ENCODE measurements at regions not wholly inside any gene's neighbourhood (a gene's known extent, or its start where the extent isn't known, plus 50 kb on each side); places are given as distances from the start of the nearest gene placed in this dataset.

DNA sequence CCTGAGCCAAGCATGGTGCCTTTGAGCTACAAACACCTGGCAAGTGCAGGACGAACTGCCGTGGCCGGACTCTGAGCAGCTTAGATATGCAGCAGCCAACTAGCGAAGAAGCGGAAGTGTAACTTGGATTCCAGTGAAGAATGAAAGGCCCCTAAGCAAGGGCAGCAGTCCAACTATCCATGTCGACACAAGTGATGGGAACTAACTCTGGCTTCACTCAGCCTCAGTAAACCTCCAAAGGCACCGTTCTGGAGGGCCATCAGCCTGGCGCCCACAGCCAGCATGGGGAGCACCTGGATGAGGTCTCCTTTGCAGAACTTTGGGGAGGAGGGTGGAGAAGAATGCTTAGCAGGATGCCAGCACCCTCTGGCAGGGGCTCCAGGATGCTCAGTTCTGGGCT, 78.4 kb upstream of the MLN start:
- POLR2A ChIA-PET = no interaction called here
- RAD21 ChIA-PET (ENCODE audit: low non-redundant PET in 1 of 2, low total read pairs in 2 of 2, uncharacterized antibody in 2 of 2, unreplicated experiment in 2 of 2) = no interaction called here
- DNase-seq (ENCODE audit: low read depth, low spot score) = no peak
- no peak for TF ChIP-seq CBX3 (IDR thresholded peaks at IDR 0.05; ENCODE audit: low read depth)
- no peak for TF ChIP-seq POLR2AphosphoS5 (IDR thresholded peaks at IDR 0.05; ENCODE audit: low read depth, low read length)
- no peak for TF ChIP-seq ZNF274 (IDR thresholded peaks at IDR 0.05; ENCODE audit: low read depth, low read length)
- no peak for TF ChIP-seq SP1 (IDR thresholded peaks at IDR 0.05; ENCODE audit: low read depth)
- TF ChIP-seq CEBPB (IDR thresholded peaks at IDR 0.05; ENCODE audit: low read depth) = no peak
- TF ChIP-seq, protein P1, sequence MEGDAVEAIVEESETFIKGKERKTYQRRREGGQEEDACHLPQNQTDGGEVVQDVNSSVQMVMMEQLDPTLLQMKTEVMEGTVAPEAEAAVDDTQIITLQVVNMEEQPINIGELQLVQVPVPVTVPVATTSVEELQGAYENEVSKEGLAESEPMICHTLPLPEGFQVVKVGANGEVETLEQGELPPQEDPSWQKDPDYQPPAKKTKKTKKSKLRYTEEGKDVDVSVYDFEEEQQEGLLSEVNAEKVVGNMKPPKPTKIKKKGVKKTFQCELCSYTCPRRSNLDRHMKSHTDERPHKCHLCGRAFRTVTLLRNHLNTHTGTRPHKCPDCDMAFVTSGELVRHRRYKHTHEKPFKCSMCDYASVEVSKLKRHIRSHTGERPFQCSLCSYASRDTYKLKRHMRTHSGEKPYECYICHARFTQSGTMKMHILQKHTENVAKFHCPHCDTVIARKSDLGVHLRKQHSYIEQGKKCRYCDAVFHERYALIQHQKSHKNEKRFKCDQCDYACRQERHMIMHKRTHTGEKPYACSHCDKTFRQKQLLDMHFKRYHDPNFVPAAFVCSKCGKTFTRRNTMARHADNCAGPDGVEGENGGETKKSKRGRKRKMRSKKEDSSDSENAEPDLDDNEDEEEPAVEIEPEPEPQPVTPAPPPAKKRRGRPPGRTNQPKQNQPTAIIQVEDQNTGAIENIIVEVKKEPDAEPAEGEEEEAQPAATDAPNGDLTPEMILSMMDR (IDR thresholded peaks at IDR 0.05 in 2 of 3, conservative IDR thresholded peaks at IDR 0.05 in 1 of 3; ENCODE audit: borderline replicate concordance in 1 of 3, insufficient read depth in 1 of 3, low read depth in 2 of 3, low read length in 2 of 3) = no peak
- no peak overlapping the region for H3K9ac ChIP-seq (ENCODE audit: low read length)
- CTCF ChIA-PET = no interaction called here
- no peaks in the 10 kb centered on the region for H4K20me1 ChIP-seq (ENCODE audit: insufficient read depth)
- no peaks in the 10 kb centered on the region for H3K9me2 ChIP-seq (ENCODE audit: insufficient read depth)
- H3K27me3 ChIP-seq (ENCODE audit: insufficient read depth, low read length) = no peaks in the 10 kb centered on the region
- H3K4me1 ChIP-seq (ENCODE audit: control insufficient read depth in 1 of 2, insufficient read depth in 2 of 2, low read length in 2 of 2) = peaks cover 10 to 27% of the 10 kb centered on the region in 2 experiments
- no peak for ATAC-seq
- H3K9me3 ChIP-seq (ENCODE audit: control insufficient read depth in 1 of 2, insufficient read depth in 1 of 2, low read depth in 1 of 2, low read length in 2 of 2) = no peaks in the 10 kb centered on the region
- no peak overlapping the region for H3K4me3 ChIP-seq (replicated peaks in 1 of 2; ENCODE audit: low read depth in 1 of 2, low read length in 2 of 2)
- H3K27ac ChIP-seq (ENCODE audit: low read depth, low read length) = no peak overlapping the region
- no peak overlapping the region for H3K4me2 ChIP-seq (ENCODE audit: low read length)
- H3K79me2 ChIP-seq (ENCODE audit: insufficient read depth, low read length) = no peaks in the 10 kb centered on the region
- no TSS peak for BruUV-seq (replicated peaks)
- H2AFZ ChIP-seq (ENCODE audit: low read depth, low read length, poor library complexity, severe bottlenecking) = no peak overlapping the region
- intact Hi-C loops (cut with micrococcal nuclease) = no loop called here
- H3K36me3 ChIP-seq (ENCODE audit: control insufficient read depth in 1 of 2, insufficient read depth in 2 of 2, low read length in 2 of 2) = no peaks in the 10 kb centered on the region

DNA sequence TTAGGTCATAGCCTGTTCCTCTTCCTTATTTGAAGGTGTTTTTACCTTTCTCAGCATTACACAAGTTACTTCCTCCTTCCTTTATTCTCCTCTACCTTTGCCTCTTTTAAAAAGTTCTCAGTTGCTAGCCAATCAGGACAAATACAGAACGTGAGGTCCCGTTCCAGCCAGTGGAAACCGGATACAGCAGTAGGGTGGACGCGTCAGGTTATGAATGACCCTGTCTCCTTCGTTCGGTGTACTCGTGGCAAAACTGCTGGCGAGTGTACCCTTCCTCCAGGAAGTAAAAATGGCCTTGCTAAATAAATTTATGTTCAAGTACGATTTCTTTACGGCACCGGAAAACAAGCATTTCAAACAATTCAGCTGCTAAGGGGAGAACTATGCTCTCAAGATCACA, 77.0 kb upstream of the MLN start:
- no peaks in the 10 kb centered on the region for H3K27me3 ChIP-seq (ENCODE audit: insufficient read depth, low read length)
- H4K20me1 ChIP-seq (ENCODE audit: insufficient read depth) = no peaks in the 10 kb centered on the region
- POLR2A ChIA-PET = no interaction called here
- no peak overlapping the region for H3K9ac ChIP-seq (ENCODE audit: low read length)
- H3K27ac ChIP-seq (ENCODE audit: low read depth, low read length) = no peak overlapping the region
- ATAC-seq = no peak
- BruUV-seq (replicated peaks) = no TSS peak
- no peaks in the 10 kb centered on the region for H3K36me3 ChIP-seq (ENCODE audit: control insufficient read depth in 1 of 2, insufficient read depth in 2 of 2, low read length in 2 of 2)
- H3K79me2 ChIP-seq (ENCODE audit: insufficient read depth, low read length) = no peaks in the 10 kb centered on the region
- H3K9me3 ChIP-seq (ENCODE audit: control insufficient read depth in 1 of 2, insufficient read depth in 1 of 2, low read depth in 1 of 2, low read length in 2 of 2) = no peaks in the 10 kb centered on the region
- peaks cover 9 to 14% of the 10 kb centered on the region in 2 experiments for H3K4me1 ChIP-seq (ENCODE audit: control insufficient read depth in 1 of 2, insufficient read depth in 2 of 2, low read length in 2 of 2)
- H2AFZ ChIP-seq (ENCODE audit: low read depth, low read length, poor library complexity, severe bottlenecking) = no peak overlapping the region
- TF ChIP-seq JUND (IDR thresholded peaks at IDR 0.05) = no peak
- TF ChIP-seq CEBPB (IDR thresholded peaks at IDR 0.05; ENCODE audit: low read depth) = no peak
- no peak for TF ChIP-seq ZNF274 (IDR thresholded peaks at IDR 0.05; ENCODE audit: low read depth, low read length)
- TF ChIP-seq, protein P2, sequence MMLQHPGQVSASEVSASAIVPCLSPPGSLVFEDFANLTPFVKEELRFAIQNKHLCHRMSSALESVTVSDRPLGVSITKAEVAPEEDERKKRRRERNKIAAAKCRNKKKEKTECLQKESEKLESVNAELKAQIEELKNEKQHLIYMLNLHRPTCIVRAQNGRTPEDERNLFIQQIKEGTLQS (IDR thresholded peaks at IDR 0.05) = no peak
- TF ChIP-seq POLR2A (IDR thresholded peaks at IDR 0.05; ENCODE audit: borderline replicate concordance, extremely low read depth, insufficient read depth, insufficient read length) = no peak
- TF ChIP-seq YY1 (IDR thresholded peaks at IDR 0.05; ENCODE audit: extremely low read depth, insufficient replicate concordance, low read depth, low read length) = no peak
- no peak for TF ChIP-seq SIN3A (IDR thresholded peaks at IDR 0.05; ENCODE audit: low read depth)
- TF ChIP-seq, protein P1 (IDR thresholded peaks at IDR 0.05 in 2 of 3, conservative IDR thresholded peaks at IDR 0.05 in 1 of 3; ENCODE audit: borderline replicate concordance in 1 of 3, insufficient read depth in 1 of 3, low read depth in 2 of 3, low read length in 2 of 3) = no peak
- no peak for TF ChIP-seq EZH2phosphoT487 (IDR thresholded peaks at IDR 0.05; ENCODE audit: borderline replicate concordance)
- TF ChIP-seq, protein P3, sequence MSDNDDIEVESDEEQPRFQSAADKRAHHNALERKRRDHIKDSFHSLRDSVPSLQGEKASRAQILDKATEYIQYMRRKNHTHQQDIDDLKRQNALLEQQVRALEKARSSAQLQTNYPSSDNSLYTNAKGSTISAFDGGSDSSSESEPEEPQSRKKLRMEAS (IDR thresholded peaks at IDR 0.05) = no peak
- TF ChIP-seq, protein P4, sequence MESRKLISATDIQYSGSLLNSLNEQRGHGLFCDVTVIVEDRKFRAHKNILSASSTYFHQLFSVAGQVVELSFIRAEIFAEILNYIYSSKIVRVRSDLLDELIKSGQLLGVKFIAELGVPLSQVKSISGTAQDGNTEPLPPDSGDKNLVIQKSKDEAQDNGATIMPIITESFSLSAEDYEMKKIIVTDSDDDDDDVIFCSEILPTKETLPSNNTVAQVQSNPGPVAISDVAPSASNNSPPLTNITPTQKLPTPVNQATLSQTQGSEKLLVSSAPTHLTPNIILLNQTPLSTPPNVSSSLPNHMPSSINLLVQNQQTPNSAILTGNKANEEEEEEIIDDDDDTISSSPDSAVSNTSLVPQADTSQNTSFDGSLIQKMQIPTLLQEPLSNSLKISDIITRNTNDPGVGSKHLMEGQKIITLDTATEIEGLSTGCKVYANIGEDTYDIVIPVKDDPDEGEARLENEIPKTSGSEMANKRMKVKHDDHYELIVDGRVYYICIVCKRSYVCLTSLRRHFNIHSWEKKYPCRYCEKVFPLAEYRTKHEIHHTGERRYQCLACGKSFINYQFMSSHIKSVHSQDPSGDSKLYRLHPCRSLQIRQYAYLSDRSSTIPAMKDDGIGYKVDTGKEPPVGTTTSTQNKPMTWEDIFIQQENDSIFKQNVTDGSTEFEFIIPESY (IDR thresholded peaks at IDR 0.05; ENCODE audit: extremely low read depth, insufficient replicate concordance, low read length) = no peak
- CTCF ChIA-PET = no interaction called here
- no peaks in the 10 kb centered on the region for H3K9me2 ChIP-seq (ENCODE audit: insufficient read depth)
- RAD21 ChIA-PET (ENCODE audit: low non-redundant PET in 1 of 2, low total read pairs in 2 of 2, uncharacterized antibody in 2 of 2, unreplicated experiment in 2 of 2) = no interaction called here
- no peak overlapping the region for H3K4me2 ChIP-seq (ENCODE audit: low read length)
- intact Hi-C loops (cut with micrococcal nuclease) = no loop called here
- no peak overlapping the region for H3K4me3 ChIP-seq (replicated peaks in 1 of 2; ENCODE audit: low read depth in 1 of 2, low read length in 2 of 2)
- DNase-seq (ENCODE audit: low read depth, low spot score) = no peak

Data from HCT116 (cell line).